GM21447 (cell line): ENCODE measurements at regions not wholly inside any gene's neighbourhood (a gene's known extent, or its start where the extent isn't known, plus 50 kb on each side); places are given as distances from the start of the nearest gene placed in this dataset.
"Not testable (repeated sequence)": the region's sequence is repeated elsewhere in the genome, so short reads cannot be mapped to it uniquely, and the experiment has no call there.

Source experiments
- ATAC-seq: cut with Tn5 transposase; IDR thresholded peaks from one replicate; pipeline ENCODE4 v1.9.1; 2021; ENCODE audit not compliant: unreplicated experiment

GRCh38 chr16:88185976-88186888 lies 196.5 kb upstream of the ZNF469 start:
- not testable (repeated sequence) for ATAC-seq

GRCh38 chr16:88186889-88187870 lies 195.6 kb upstream of the ZNF469 start:
- not testable (repeated sequence) for ATAC-seq

GRCh38 chr16:88188171-88188895 lies 194.4 kb upstream of the ZNF469 start:
- not testable (repeated sequence) for ATAC-seq

GRCh38 chr16:88190592-88191095 lies 192.1 kb upstream of the ZNF469 start:
- not testable (repeated sequence) for ATAC-seq

- not testable (repeated sequence) for ATAC-seq
These were observed 191.6 kb upstream of the ZNF469 start for GRCh38 chr16:88191168-88191567.

GRCh38 chr16:88192601-88193000 lies 190.2 kb upstream of the ZNF469 start:
- ATAC-seq: no peak

GRCh38 chr16:88193706-88194396 lies 188.9 kb upstream of the ZNF469 start:
- not testable (repeated sequence) for ATAC-seq

- no peak for ATAC-seq
These were observed 188.1 kb upstream of the ZNF469 start for GRCh38 chr16:88194397-88195268.

- no peak for ATAC-seq
These were observed 187.5 kb upstream of the ZNF469 start for GRCh38 chr16:88195269-88195705.

GRCh38 chr16:88195911-88196465 lies 186.8 kb upstream of the ZNF469 start:
- no peak for ATAC-seq

- ATAC-seq: no peak
These were observed 186.0 kb upstream of the ZNF469 start for GRCh38 chr16:88196471-88197400.

- ATAC-seq: no peak
These were observed 185.0 kb upstream of the ZNF469 start for GRCh38 chr16:88197481-88198456.

- not testable (repeated sequence) for ATAC-seq
These were observed 184.1 kb upstream of the ZNF469 start for GRCh38 chr16:88198457-88199295.

GRCh38 chr16:88199296-88200153 lies 183.2 kb upstream of the ZNF469 start:
- ATAC-seq: not testable (repeated sequence)
